ENCODE measurements at regions not wholly inside any gene's neighbourhood (a gene's known extent, or its start where the extent isn't known, plus 50 kb on each side); places are given as distances from the start of the nearest gene placed in this dataset.

DNA sequence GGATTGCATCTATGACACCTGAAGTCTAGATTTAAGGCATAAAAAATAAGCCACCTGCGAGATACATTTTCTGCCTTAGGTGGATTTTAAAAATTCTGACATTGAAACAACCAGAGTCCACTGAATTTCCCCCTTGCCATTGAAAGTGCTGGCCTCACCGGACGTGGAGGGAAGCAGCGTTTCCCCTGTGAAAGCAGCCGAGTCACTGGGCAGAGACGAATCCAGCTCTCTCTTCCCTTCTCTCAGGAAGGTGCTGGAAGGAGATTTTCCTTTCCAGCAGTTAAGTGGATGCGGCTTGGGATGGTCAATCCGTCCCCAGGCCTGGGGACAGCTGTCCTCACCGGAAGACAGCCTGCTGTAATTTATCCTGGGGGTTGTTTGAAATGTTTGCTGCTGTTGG lies 270.9 kb upstream of the FOXF1 start:
- TF ChIP-seq, protein P1, sequence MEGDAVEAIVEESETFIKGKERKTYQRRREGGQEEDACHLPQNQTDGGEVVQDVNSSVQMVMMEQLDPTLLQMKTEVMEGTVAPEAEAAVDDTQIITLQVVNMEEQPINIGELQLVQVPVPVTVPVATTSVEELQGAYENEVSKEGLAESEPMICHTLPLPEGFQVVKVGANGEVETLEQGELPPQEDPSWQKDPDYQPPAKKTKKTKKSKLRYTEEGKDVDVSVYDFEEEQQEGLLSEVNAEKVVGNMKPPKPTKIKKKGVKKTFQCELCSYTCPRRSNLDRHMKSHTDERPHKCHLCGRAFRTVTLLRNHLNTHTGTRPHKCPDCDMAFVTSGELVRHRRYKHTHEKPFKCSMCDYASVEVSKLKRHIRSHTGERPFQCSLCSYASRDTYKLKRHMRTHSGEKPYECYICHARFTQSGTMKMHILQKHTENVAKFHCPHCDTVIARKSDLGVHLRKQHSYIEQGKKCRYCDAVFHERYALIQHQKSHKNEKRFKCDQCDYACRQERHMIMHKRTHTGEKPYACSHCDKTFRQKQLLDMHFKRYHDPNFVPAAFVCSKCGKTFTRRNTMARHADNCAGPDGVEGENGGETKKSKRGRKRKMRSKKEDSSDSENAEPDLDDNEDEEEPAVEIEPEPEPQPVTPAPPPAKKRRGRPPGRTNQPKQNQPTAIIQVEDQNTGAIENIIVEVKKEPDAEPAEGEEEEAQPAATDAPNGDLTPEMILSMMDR (IDR thresholded peaks at IDR 0.05; ENCODE audit: low read depth, low read length): no peak
- no peak for TF ChIP-seq POLR2A (IDR thresholded peaks at IDR 0.05; ENCODE audit: extremely low read depth, insufficient read length)
